ENCODE measurements at regions not wholly inside any gene's neighbourhood (a gene's known extent, or its start where the extent isn't known, plus 50 kb on each side); places are given as distances from the start of the nearest gene placed in this dataset.
A peak's percentile ranks its signal among the peaks of the same experiment; 100 is the strongest.

- no peak overlapping the region for H2AK5ac ChIP-seq (ENCODE audit: low read length)
- no peak overlapping the region for H4K91ac ChIP-seq (ENCODE audit: low read depth, low read length)
- no peak for DNase-seq
- no peak overlapping the region for H3K4me2 ChIP-seq (ENCODE audit: low read length)
- H4K8ac ChIP-seq (ENCODE audit: low read depth, low read length), result no peak overlapping the region
- H3K79me1 ChIP-seq (ENCODE audit: low read length), result no peaks in the 10 kb centered on the region
- no peaks in the 10 kb centered on the region for H3K79me2 ChIP-seq (ENCODE audit: control insufficient read depth, insufficient read depth, low read length, poor library complexity)
- no peak overlapping the region for H2BK12ac ChIP-seq (ENCODE audit: low read length)
- no peak overlapping the region for H2AFZ ChIP-seq (ENCODE audit: insufficient read depth, low read length, poor library complexity)
- H3K36me3 ChIP-seq (ENCODE audit: control insufficient read depth in 1 of 2, insufficient read depth in 2 of 2, low read length in 2 of 2), result no peaks in the 10 kb centered on the region
- no peak overlapping the region for H3K9ac ChIP-seq (ENCODE audit: low read length)
- no peaks in the 10 kb centered on the region for H3K27me3 ChIP-seq (ENCODE audit: insufficient read depth, low read length)
- H3K14ac ChIP-seq (ENCODE audit: low read length), result no peak overlapping the region
- no peak overlapping the region for H2BK5ac ChIP-seq (ENCODE audit: low read depth, low read length, poor library complexity)
- no peak overlapping the region for H4K12ac ChIP-seq (ENCODE audit: low read depth, low read length)
- H3K4me3 ChIP-seq (ENCODE audit: low read depth, low read length), result no peak overlapping the region
- no peaks in the 10 kb centered on the region for H3K4me1 ChIP-seq (ENCODE audit: control insufficient read depth in 1 of 2, insufficient read depth in 2 of 2, low read length in 2 of 2)
- H3K4ac ChIP-seq (ENCODE audit: low read depth, low read length), result no peak overlapping the region
- H3K23ac ChIP-seq (ENCODE audit: low read length), result no peak overlapping the region
- no peaks in the 10 kb centered on the region for H3K9me3 ChIP-seq (ENCODE audit: insufficient read depth, low read depth, low read length)
- H3K18ac ChIP-seq (ENCODE audit: low read length), result no peak overlapping the region
- no peak overlapping the region for H3K27ac ChIP-seq (ENCODE audit: low read depth, low read length)
- H2BK120ac ChIP-seq (ENCODE audit: insufficient read depth, low read length, poor library complexity), result no peak overlapping the region
Measured at GRCh38 chr21:24276204-24276603, 1331.1 kb downstream of the MRPL39 start.

- no peak overlapping the region for H3K23ac ChIP-seq (ENCODE audit: low read length)
- H4K8ac ChIP-seq (ENCODE audit: low read depth, low read length), result no peak overlapping the region
- H3K79me2 ChIP-seq (ENCODE audit: control insufficient read depth, insufficient read depth, low read length, poor library complexity), result no peaks in the 10 kb centered on the region
- no peak overlapping the region for H3K14ac ChIP-seq (ENCODE audit: low read length)
- H2BK5ac ChIP-seq (ENCODE audit: low read depth, low read length, poor library complexity), result no peak overlapping the region
- WGBS (ENCODE audit: extremely low coverage, insufficient coverage, insufficient read length), result no CpG with 5 or more reads among the region's 1 CpG
- H3K4ac ChIP-seq (ENCODE audit: low read depth, low read length), result no peak overlapping the region
- H2AFZ ChIP-seq (ENCODE audit: insufficient read depth, low read length, poor library complexity), result no peak overlapping the region
- no peaks in the 10 kb centered on the region for H3K79me1 ChIP-seq (ENCODE audit: low read length)
- H2AK5ac ChIP-seq (ENCODE audit: low read length), result no peak overlapping the region
- H3K27ac ChIP-seq (ENCODE audit: low read depth, low read length), result no peak overlapping the region
- H4K91ac ChIP-seq (ENCODE audit: low read depth, low read length), result no peak overlapping the region
- no peak overlapping the region for H2BK120ac ChIP-seq (ENCODE audit: insufficient read depth, low read length, poor library complexity)
- H3K9ac ChIP-seq (ENCODE audit: low read length), result no peak overlapping the region
- H4K12ac ChIP-seq (ENCODE audit: low read depth, low read length), result no peak overlapping the region
- H2BK12ac ChIP-seq (ENCODE audit: low read length), result no peak overlapping the region
- H3K4me1 ChIP-seq (ENCODE audit: control insufficient read depth in 1 of 2, insufficient read depth in 2 of 2, low read length in 2 of 2), result no peaks in the 10 kb centered on the region
- no peak overlapping the region for H3K4me2 ChIP-seq (ENCODE audit: low read length)
- no peaks in the 10 kb centered on the region for H3K36me3 ChIP-seq (ENCODE audit: control insufficient read depth in 1 of 2, insufficient read depth in 2 of 2, low read length in 2 of 2)
- no peak overlapping the region for H3K4me3 ChIP-seq (ENCODE audit: low read depth, low read length)
- H3K18ac ChIP-seq (ENCODE audit: low read length), result no peak overlapping the region
- no peaks in the 10 kb centered on the region for H3K27me3 ChIP-seq (ENCODE audit: insufficient read depth, low read length)
- no peak for DNase-seq
- H3K9me3 ChIP-seq (ENCODE audit: insufficient read depth, low read depth, low read length), result no peaks in the 10 kb centered on the region
Measured at GRCh38 chr21:24275616-24276015, 1331.7 kb downstream of the MRPL39 start.

- H2BK12ac ChIP-seq (ENCODE audit: low read length), result no peak overlapping the region
- H3K27ac ChIP-seq (ENCODE audit: low read depth, low read length), result no peak overlapping the region
- H4K91ac ChIP-seq (ENCODE audit: low read depth, low read length), result no peak overlapping the region
- H3K4me3 ChIP-seq (ENCODE audit: low read depth, low read length), result no peak overlapping the region
- H3K79me1 ChIP-seq (ENCODE audit: low read length), result no peaks in the 10 kb centered on the region
- no peak overlapping the region for H3K4ac ChIP-seq (ENCODE audit: low read depth, low read length)
- H3K4me2 ChIP-seq (ENCODE audit: low read length), result no peak overlapping the region
- H4K12ac ChIP-seq (ENCODE audit: low read depth, low read length), result no peak overlapping the region
- H2AFZ ChIP-seq (ENCODE audit: insufficient read depth, low read length, poor library complexity), result no peak overlapping the region
- H4K8ac ChIP-seq (ENCODE audit: low read depth, low read length), result no peak overlapping the region
- no peaks in the 10 kb centered on the region for H3K4me1 ChIP-seq (ENCODE audit: control insufficient read depth in 1 of 2, insufficient read depth in 2 of 2, low read length in 2 of 2)
- no peaks in the 10 kb centered on the region for H3K79me2 ChIP-seq (ENCODE audit: control insufficient read depth, insufficient read depth, low read length, poor library complexity)
- no peaks in the 10 kb centered on the region for H3K9me3 ChIP-seq (ENCODE audit: insufficient read depth, low read depth, low read length)
- no peak overlapping the region for H3K18ac ChIP-seq (ENCODE audit: low read length)
- no CpG with 5 or more reads among the region's 4 CpGs for WGBS (ENCODE audit: extremely low coverage, insufficient coverage, insufficient read length)
- no peak overlapping the region for H2AK5ac ChIP-seq (ENCODE audit: low read length)
- H3K23ac ChIP-seq (ENCODE audit: low read length), result no peak overlapping the region
- no peak overlapping the region for H2BK5ac ChIP-seq (ENCODE audit: low read depth, low read length, poor library complexity)
- no peaks in the 10 kb centered on the region for H3K27me3 ChIP-seq (ENCODE audit: insufficient read depth, low read length)
- H3K9ac ChIP-seq (ENCODE audit: low read length), result peak overlapping the region; percentile 25
- H2BK120ac ChIP-seq (ENCODE audit: insufficient read depth, low read length, poor library complexity), result no peak overlapping the region
- H3K14ac ChIP-seq (ENCODE audit: low read length), result no peak overlapping the region
- no peaks in the 10 kb centered on the region for H3K36me3 ChIP-seq (ENCODE audit: control insufficient read depth in 1 of 2, insufficient read depth in 2 of 2, low read length in 2 of 2)
- no peak for DNase-seq
Measured at GRCh38 chr21:24272521-24272938, 1334.8 kb downstream of the MRPL39 start.

- H3K9me3 ChIP-seq (ENCODE audit: insufficient read depth, low read depth, low read length), result no peaks in the 10 kb centered on the region
- H3K79me2 ChIP-seq (ENCODE audit: control insufficient read depth, insufficient read depth, low read length, poor library complexity), result no peaks in the 10 kb centered on the region
- H2BK12ac ChIP-seq (ENCODE audit: low read length), result no peak overlapping the region
- H3K4ac ChIP-seq (ENCODE audit: low read depth, low read length), result no peak overlapping the region
- H4K12ac ChIP-seq (ENCODE audit: low read depth, low read length), result no peak overlapping the region
- WGBS (ENCODE audit: extremely low coverage, insufficient coverage, insufficient read length), result no CpG with 5 or more reads among the region's 1 CpG
- no peak overlapping the region for H3K9ac ChIP-seq (ENCODE audit: low read length)
- no peak overlapping the region for H3K4me3 ChIP-seq (ENCODE audit: low read depth, low read length)
- no peaks in the 10 kb centered on the region for H3K4me1 ChIP-seq (ENCODE audit: control insufficient read depth in 1 of 2, insufficient read depth in 2 of 2, low read length in 2 of 2)
- H3K18ac ChIP-seq (ENCODE audit: low read length), result no peak overlapping the region
- no peaks in the 10 kb centered on the region for H3K36me3 ChIP-seq (ENCODE audit: control insufficient read depth in 1 of 2, insufficient read depth in 2 of 2, low read length in 2 of 2)
- H2AFZ ChIP-seq (ENCODE audit: insufficient read depth, low read length, poor library complexity), result no peak overlapping the region
- no peak for DNase-seq
- no peak overlapping the region for H2AK5ac ChIP-seq (ENCODE audit: low read length)
- no peak overlapping the region for H3K14ac ChIP-seq (ENCODE audit: low read length)
- H3K23ac ChIP-seq (ENCODE audit: low read length), result no peak overlapping the region
- no peak overlapping the region for H3K4me2 ChIP-seq (ENCODE audit: low read length)
- H3K27ac ChIP-seq (ENCODE audit: low read depth, low read length), result no peak overlapping the region
- no peaks in the 10 kb centered on the region for H3K79me1 ChIP-seq (ENCODE audit: low read length)
- H3K27me3 ChIP-seq (ENCODE audit: insufficient read depth, low read length), result no peaks in the 10 kb centered on the region
- no peak overlapping the region for H4K91ac ChIP-seq (ENCODE audit: low read depth, low read length)
- H2BK5ac ChIP-seq (ENCODE audit: low read depth, low read length, poor library complexity), result no peak overlapping the region
- no peak overlapping the region for H2BK120ac ChIP-seq (ENCODE audit: insufficient read depth, low read length, poor library complexity)
- no peak overlapping the region for H4K8ac ChIP-seq (ENCODE audit: low read depth, low read length)
Measured at GRCh38 chr21:24265987-24266386, 1341.3 kb downstream of the MRPL39 start.
